GM12872 (cell line): ENCODE measurements at regions not wholly inside any gene's neighbourhood (a gene's known extent, or its start where the extent isn't known, plus 50 kb on each side); places are given as distances from the start of the nearest gene placed in this dataset.

Source experiments
- CTCF ChIP-seq: IDR thresholded peaks from 3 replicates; pipeline ENCODE4 v1.5.1; 2011; ENCODE audit warnings: low read depth, mild to moderate bottlenecking, low read length, moderate library complexity; ENCODE audit not compliant: insufficient read depth

GRCh38 chr2:196244966-196245365 is 73.6 kb upstream of the STK17B start:
- no peak for TF ChIP-seq CTCF

GRCh38 chr2:196245378-196246140 is 74.2 kb upstream of the STK17B start:
- TF ChIP-seq CTCF: no peak

- no peak for TF ChIP-seq CTCF
Observed at GRCh38 chr2:196247114-196247975, 76.0 kb upstream of the STK17B start.

- no peak for TF ChIP-seq CTCF
Observed at GRCh38 chr2:196247976-196248280, 76.5 kb upstream of the STK17B start.

- no peak for TF ChIP-seq CTCF
Observed at GRCh38 chr2:196248467-196249094, 77.2 kb upstream of the STK17B start.

GRCh38 chr2:196249171-196249570 is 77.8 kb upstream of the STK17B start:
- TF ChIP-seq CTCF: no peak

- TF ChIP-seq CTCF: no peak
Observed at GRCh38 chr2:196249860-196250259, 78.5 kb upstream of the STK17B start.
